Stimulated activated CD4-positive, alpha-beta T cell treated with anti-CD3 and anti-CD28 coated beads, Interleukin-15, amount 100 ng/mL, for 24 hours (primary cell): ENCODE measurements at regions not wholly inside any gene's neighbourhood (a gene's known extent, or its start where the extent isn't known, plus 50 kb on each side); places are given as distances from the start of the nearest gene placed in this dataset.
"Not testable (repeated sequence)": the region's sequence is repeated elsewhere in the genome, so short reads cannot be mapped to it uniquely, and the experiment has no call there.

Experiments
- DNase-seq: peaks from one replicate; pipeline ENCODE4 v3.0.0-alpha.2; 2020

DNA sequence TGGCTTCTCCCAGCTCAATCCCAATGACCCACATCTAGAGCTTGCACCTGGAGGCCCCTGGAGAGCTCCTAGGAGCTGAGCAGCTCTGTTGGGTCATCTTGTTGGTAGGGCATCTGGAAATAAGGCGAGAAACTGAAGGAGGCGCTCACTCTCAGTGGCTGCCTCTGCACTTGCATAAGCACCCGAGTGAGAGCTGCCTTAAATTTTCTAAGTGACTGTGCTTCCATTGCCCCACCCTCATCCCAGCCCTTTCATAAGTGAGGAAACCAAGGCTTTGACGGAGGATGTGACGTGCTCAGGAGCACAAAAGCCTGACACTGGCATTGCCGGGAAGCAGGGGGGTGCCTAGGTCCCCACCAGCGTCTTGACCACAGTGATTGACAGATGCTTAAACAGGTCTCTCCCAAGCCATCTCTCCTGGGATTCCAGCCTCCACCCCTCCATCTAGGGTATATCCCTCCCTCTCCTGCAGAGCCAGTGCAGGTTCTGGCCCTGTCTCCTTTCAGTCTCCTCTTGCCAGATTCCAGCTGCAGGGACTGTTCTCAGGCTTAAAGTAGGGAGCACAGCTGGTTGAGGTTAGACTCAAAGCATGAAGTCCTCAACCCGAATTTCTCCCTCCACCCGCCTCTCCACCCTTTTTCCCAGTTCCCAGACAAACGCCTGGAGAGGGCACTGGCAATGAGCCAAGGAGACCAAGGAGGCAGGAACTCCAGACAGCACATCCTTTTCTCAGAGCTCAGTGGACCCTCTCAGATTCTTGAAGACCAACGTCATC is 113.7 kb downstream of the IRX5 start:
- no peak for DNase-seq

DNA sequence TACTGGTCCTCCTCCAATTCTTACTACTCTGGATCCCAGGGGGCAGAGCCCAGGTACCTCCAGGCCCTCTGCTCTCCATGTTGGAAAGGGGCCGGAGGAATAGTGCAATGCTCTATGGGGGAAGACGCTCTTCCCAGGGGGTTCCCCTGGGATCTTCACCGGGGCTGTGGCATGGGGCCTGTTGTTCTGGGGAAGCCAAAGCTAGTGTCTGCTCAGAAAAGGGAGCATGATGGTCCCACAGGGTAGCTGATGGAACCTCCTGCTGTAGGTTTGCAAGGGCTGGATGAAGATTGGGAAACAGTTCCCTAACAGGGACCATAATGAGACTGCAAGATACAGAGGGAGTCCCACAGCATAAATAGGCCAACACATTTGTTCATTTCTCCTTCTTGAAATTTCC is 114.7 kb downstream of the IRX5 start:
- no peak for DNase-seq

DNA sequence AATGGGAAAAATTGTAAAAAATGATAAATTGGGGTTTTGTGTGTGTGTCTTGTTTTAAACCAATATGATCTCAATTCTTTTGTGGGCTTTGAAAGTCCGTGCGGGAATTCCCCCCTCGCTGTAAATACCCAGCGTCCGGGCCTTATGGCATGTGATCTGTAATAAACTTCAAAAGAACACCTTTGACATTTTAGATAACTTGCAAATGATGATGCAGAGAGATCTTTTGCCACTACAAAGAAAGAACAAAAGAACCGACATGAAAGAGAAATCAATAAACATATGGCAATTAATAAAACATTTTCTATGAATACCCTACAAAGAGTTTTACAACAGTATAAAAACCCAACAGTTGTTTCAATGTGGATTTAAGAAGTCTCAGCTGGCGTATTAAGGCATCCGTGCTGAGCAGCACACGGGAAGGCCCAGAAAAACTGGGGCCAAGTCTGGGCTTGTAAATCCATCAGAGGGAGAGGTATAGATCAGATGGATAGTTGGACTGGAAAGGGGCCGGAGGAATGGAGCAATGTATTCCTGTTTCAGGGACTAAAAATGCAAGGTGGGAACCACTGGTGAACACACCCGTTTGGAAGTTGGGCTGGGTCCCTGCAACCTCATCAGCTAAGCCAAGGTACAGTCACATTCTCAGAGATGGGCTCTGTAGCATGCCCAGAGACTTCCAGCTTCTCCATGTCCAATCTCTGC is 115.2 kb downstream of the IRX5 start:
- DNase-seq = no peak

DNA sequence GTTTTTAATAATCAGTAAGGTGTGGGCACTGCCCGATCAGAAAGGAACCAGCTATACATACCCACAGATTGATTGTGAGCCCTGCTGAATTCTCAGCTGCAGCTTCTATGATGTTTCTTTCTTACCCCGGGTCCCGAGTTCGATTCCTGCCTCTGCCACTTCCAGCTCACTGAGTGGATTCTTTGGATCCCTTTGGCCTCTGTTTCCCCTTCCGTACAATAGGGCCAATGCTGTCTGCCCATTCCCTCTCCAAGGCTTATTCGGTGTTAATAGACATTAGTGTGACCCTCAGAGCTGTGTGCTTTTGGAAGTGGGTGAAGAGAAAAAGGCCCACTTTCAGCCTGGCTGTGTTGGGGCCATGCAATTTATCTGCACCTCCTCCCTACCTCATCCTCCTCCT is 115.8 kb downstream of the IRX5 start:
- DNase-seq = no peak

DNA sequence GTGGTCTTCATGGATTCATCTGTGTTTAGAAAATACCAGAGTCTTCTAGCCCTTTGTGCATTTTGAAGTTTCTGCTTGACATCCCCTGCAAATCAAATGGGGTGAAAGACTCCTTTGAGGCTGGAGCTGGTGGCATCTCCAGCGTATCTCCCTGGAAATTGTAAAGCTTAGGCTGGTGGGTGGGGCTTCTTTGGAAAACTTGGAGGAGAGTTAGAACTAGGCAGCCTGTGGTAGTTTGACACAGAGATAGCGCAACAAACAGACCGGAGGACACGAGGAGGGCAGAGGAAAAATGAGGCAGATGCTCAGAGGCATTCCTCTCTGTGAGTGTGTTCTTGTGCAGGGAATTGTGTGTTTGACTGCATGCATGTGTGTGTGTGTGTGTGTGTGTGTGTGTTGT is 116.3 kb downstream of the IRX5 start:
- DNase-seq = no peak

DNA sequence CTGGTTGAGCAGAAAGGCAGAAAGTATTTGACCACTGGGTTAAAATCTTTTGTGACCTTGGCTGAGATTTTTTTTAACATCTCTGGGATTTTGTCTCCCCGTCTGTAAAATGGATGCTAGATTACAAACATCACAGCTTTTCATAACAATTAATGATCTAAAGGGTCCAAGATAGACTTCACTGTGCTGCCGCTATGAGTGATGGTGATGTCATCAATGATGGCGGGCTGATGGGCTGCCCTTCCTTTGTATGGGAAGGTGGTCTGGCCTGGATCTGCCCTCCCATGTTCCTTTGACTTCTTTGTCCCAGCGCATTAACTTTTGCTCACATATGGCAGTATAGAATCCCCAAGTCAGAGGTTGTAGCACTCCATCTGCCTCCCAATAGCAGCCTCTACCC is 116.7 kb downstream of the IRX5 start:
- no peak for DNase-seq

DNA sequence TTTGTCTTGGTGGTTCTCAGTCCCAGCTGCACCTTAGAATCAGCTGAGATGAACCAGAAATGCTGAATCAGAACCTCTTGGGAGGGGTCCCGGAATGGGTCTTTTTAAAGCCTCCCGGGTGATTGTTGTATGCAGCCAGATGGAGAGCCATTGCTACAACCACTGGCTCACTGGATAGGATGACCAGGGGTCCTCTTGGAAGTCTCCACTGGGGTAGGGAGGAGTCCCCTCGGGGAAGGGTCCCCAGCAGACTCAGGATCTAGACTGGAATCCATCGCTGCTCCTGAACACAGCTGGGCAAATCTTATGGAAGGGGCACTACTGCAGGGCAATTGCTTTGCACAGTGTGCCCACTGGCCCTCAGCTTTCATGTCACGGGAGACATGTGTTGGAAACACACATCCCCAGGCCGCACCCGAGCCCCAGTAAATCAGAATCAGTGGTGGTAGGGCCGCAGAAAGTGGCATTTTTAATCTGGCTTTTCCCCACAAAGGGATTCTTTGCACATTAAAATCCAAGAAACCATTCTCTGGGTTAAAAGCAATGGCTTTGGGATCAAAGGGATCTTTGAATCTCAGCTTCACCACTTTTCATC is 117.3 kb downstream of the IRX5 start:
- DNase-seq = no peak

DNA sequence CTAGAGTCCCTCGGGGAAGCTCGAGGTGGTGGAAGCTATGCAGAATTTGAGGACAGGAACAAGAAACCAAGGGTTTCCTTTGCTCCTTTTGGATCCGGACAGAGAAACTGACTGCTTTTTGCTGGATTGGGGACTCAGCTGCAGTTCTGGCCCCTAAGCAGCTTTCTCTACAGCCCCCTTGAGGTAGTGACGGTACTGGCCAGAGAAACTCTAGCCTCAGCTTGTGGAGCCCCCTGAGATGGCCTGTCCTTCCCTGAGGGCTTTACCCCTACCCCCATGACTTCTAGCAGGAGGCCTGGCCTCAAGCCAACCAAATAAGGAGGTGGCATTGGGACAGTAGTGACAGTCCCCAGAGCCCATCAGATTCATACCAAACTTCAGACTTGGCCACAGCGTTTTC is 118.1 kb downstream of the IRX5 start:
- DNase-seq = no peak

DNA sequence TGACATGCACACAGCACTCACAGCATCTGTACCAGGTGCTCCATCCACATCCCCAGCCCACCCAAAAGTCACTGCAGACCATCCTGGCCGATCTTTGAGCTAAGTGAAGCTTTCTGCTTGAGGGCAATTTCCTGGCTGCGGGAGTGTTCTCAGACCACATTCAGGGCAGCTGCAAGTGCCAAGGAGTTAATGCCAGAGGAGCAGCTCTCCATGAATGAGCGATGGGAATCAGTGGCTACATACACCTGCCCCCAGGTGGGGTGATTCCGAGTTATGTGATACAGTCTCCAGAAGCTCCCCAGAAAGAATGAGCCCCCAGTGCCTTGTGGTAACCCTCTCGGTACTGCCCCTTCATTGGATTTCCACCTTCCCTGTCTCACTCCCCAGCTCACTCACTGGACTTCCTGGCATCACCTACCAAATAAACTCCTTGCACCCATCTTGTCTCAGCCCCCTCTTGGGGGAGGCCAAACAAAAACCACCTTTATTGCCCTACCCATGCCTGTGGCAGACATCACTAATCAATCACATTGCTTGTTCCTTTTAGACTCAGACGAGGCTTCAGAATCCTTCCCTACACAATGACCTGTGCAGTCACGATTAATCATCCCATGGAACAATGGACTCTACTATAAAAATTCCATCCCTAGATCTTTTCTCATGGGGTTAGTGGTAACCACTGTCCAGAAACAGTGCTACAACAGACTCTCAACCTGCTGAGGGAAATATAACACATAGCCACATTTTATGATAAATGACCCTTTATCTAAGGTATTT is 121.1 kb downstream of the IRX5 start:
- no peak for DNase-seq

DNA sequence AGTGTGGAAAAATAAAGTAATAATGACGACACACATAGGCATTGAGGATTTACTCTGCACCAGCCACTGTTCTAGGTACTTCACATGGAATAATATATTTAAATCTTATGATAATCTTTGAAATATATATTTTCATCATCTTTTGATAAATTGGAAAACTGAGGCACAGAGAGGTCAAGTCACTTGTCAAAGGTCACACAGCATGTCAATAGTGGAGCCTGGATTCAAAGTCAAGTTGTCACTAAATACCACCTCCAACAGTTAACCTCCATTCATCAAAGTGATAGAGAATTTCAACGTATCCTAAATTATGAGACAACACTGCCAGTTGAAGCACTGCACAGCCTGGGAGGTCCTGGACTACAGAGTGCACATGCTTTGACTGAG is 121.7 kb downstream of the IRX5 start:
- no peak for DNase-seq

DNA sequence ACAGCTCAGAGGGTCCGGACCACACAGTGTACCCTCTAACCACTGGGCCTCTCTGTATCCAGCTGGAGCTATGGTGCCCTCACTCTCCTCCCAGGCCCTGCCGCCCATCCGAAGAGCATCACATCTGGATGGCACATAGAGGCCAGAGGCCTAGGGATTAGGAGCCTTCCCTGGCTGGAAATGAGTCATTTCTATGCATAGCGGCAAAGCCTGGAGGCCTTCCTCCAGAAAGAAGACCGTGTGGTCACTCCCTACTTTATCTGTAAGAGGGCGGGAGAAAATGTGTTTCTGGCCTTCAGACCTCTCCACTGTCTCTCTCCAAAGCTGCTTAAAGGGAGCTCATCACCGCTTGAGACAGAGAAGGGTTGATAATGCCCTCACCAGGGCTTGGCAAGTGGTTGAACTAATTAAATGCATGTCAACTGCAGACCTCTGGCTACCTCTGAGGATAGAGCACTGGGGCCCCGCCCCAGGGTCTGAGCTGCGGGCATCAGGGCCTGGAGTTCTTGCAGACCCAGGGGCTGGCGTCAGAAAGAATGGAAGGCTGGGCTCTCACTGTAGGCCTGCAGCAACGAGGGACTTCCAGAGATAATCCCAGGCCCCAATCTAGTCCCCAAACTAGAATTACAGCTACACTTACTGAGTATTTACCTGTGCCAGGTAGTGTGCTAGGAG is 122.2 kb downstream of the IRX5 start:
- no peak for DNase-seq

DNA sequence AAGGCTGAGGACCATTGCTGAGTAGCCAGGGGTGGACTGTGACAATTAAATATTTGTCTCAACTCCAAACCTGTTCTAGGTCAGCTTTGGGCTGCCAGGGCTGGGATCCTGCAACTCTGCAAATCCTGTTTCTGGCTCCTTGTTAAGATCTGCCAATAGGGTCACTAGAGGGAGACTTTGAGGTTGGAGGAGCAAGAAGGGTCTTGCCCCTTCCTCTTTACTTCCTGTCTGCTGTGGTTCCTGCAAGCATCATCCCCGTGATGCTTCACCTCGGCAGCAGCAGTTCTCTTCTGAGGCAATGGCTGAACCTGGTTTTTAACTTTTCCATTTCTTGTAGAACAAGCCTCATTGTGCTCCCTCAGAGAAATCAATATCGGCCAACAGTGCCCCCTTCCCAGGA is 124.6 kb downstream of the IRX5 start:
- DNase-seq = no peak

DNA sequence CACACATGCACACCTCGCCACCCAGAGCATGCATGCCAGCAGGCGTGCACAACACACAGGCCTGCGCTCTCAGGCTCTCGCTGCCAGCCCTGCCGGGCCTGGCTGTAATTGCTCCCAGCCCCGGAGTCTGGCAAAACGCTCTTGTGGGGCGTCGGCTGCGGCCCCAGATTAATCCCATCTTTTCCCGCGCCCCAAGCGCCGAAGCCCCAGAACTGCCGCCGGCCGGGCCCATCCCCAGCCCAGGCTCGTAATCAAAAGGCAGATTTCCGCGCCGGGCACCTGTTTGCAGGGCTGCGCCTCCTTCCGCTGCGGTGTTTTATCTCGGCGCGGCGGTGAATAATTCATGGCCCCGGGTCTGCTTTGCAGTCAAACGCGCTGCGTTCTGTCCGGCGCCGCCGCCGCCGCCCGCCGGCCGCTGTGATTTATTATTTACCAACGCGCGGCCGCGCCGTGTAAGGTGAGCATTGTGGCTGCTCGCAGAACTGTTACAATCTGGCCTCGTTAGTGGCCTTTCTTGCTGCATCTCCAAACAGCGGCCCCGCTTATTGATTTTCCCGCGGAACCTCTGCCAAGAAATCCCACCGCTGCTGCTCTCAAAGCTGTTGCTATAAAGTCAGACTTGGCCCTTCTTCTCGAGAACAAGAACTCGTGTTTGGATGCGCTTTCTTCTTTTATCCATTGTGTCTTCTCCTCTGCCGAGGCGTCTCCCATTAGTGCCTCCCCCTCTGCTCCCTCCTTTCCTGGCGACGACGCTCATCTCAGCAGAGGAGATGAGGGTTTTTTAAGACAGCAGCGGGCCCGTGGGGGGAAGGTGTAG is 126.1 kb downstream of the IRX5 start:
- peak; percentile 17 for DNase-seq

DNA sequence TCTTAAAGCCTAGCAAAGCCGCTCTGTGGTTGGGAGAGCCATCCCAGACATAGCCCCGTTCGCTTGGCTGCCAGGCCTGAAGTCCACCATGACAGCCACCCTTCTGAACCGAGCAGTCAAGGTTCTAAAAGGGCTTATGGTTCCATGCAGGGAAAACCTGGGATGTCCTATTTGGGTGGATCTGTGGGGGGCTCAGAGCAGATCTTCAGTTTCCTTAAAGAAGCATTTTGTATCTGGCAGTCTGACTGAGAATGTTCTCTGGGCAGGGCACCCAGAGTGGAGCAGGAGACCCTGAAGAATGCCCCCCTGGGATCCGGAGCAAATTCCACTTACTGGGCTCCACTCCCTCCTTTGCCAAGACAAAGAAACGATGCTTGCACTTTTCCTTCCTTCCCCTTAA is 127.2 kb downstream of the IRX5 start:
- DNase-seq = no peak

DNA sequence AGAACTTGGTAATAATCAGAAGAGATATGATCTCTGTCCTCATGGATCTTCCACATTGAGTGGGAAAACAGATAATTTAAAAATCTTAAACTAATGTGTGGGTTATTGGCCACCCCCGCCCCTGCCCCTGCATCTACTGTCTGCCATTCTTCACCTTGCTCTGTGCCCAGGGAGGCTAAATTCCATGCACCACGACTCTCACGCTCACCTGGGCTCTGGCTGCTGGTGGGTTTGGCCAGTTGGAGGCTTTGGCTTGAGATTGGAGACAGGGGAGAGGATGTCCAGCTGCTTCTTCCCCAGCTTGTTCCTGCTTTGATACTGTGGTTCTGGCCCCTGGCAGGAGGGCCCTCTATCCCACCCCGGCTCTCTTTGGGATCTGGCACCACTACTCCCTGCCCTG is 127.9 kb downstream of the IRX5 start:
- DNase-seq = no peak

DNA sequence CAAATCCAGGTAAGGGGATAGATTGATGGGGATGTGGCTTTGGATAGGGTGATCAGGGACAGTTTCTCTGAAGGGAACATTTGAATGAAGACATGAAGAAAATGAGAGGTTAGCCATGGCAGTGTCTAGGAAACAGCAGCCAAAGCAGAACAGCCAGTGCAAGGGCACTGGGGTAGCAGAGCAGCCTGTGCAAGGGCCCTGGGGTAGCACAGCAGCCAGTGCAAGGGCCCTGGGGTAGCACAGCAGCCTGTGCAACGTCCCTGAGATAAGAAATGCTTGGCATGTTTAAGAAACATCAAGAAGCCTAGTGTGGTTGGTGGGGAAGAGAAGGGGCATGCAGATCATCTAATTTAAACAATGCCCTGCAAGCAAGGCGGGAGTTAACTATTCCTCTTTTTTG is 128.5 kb downstream of the IRX5 start:
- no peak for DNase-seq

DNA sequence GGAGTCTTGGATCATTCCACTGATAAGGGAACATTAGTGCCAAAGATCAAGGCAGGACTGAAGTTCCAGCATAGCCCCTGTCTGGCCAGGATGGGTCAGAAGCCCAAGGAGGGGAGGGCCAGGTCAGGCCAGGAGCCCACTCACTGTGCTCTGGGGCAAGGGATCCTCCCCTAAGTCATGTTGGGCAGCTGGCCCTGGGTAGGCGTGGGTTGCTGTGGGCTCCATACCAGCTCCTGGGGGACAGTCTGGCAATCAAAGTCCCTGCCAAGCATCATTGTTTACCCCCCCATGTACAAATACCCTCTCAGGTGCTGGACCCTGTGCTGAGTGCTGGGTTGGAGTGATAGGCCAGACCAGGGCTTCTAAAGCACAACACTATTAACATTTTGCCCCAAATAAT is 130.5 kb downstream of the IRX5 start:
- no peak for DNase-seq

DNA sequence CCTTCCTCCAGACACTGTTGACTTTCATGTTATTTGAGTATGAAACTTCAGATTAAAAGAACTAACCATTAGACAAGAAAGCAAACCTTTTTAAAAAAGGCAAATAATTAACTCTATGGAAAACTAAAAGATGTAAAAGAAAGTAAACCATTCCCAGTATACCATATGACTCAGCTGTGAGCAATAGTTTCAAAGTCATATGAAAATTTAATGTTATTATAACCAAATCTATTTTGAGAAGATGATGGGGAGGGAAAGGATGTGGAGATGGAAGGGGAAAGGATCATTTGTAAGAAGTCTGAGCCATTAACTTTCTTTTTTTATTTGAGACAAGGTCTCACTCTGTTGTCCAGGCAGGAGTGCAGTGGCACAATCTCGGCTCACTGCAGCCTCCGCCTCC is 131.8 kb downstream of the IRX5 start:
- DNase-seq = no peak

DNA sequence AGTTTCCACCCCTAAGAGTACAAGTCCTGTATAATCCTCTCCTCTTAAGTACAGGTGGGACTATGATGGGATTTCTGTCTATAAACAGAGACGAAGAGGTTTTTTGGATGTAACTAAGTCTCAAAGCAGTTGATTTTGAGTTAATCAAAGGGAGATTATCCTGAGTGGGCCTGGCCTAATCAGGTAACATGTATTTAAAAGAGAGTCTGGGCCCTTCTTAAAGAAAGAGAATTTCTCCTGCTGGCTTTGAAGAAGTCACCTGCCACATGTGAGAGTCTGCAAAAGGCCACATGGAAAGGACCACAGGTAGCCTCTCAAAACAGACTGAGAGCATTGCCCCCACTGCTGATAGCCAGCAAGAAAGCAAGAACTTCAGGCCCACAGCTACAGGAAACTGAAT is 142.3 kb downstream of the IRX5 start:
- no peak for DNase-seq

DNA sequence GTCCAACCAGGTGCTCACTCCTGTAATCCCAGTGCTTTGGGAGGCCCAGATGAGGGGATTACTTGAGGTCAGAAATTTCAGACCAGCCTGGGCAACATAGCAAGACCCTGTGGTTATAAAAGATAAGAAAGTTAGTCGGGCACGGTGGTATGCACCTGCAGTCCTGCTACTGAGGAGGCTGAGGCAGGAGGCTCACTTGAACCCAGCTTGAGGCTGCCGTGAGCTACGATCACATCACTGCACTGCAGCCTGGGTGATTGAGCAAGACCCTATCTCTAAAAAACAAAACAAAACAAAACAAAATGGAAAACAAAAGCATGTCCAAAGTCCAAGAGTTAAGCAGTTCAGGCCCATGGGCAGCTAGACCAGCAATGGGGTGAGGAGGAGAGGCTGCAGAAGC is 143.2 kb downstream of the IRX5 start:
- DNase-seq = no peak

DNA sequence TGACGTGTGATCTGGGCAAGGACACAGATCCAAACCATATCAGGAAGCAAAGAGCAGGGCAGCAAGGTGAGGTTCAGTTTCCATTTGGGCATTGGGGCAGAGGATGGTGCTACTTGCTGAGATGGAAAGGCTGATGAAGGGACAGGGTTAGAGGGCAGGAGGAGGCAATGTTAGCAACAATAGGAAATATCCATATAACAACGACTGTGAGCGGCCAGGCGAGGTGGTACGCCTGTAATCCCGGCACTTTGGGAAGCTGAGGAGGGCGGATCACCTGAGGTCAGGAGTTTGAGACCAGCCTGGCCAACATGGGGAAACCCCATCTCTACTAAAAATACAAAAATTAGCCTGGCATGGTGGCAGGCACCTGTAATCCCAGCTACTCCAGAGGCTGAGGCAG is 144.5 kb downstream of the IRX5 start:
- DNase-seq = not testable (repeated sequence)

DNA sequence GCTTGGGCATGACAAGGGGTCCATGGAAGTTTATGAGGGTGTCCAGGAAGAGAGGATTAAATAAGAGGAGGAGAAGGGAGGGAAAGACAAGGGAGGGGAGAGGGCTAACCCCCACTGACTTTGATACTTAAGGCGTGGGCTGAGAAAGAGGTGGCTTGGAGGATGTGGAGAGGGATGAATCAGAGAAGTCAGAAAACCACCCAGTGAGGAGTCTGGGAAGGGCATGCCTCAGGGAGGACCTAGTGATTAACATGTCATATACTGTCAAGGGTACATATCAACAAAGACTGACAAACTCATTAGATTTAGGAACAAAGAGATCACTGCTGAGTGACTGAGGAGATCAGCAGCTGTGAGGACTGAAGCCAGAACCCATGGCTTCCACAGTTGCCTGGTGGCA is 145.4 kb downstream of the IRX5 start:
- DNase-seq = no peak
